ENCODE measurements at regions not wholly inside any gene's neighbourhood (a gene's known extent, or its start where the extent isn't known, plus 50 kb on each side); places are given as distances from the start of the nearest gene placed in this dataset.

GRCh38 chr12:61862986-61863385 is 397.2 kb upstream of the USP15 start:
- WGBS, 2 donors = 72 to 76% methylated on average over 2 of the region's 2 CpGs
- no peaks in the 10 kb centered on the region for H3K9me3 ChIP-seq (ENCODE audit: control insufficient read depth in 2 of 2, insufficient read depth in 1 of 2, low read depth in 1 of 2, low read length in 1 of 2)
- no peaks in the 10 kb centered on the region for H3K36me3 ChIP-seq (ENCODE audit: control insufficient read depth in 2 of 2, insufficient read depth in 2 of 2, low read length in 1 of 2)
- H3K4me1 ChIP-seq (ENCODE audit: control insufficient read depth in 2 of 2, insufficient read depth in 2 of 2, low read length in 1 of 2) = no peaks in the 10 kb centered on the region
- no peaks in the 10 kb centered on the region for H3K27me3 ChIP-seq (ENCODE audit: control insufficient read depth in 1 of 2, insufficient read depth in 2 of 2, low read length in 2 of 2)
- H3K27ac ChIP-seq (ENCODE audit: low read depth in 2 of 2, low read length in 1 of 2) = no peak overlapping the region
- H3K4me3 ChIP-seq (ENCODE audit: low read depth in 1 of 2, low read length in 2 of 2) = no peak overlapping the region

GRCh38 chr12:61863811-61864210 is 396.4 kb upstream of the USP15 start:
- Histone ChIP-seq H3K4me3 (ENCODE audit: low read depth in 1 of 2, low read length in 2 of 2) (no peak overlapping the region), H3K27ac (ENCODE audit: low read depth in 2 of 2, low read length in 1 of 2) (no peak overlapping the region), H3K27me3 (ENCODE audit: control insufficient read depth in 1 of 2, insufficient read depth in 2 of 2, low read length in 2 of 2) (no peaks in the 10 kb centered on the region), H3K4me1 (ENCODE audit: control insufficient read depth in 2 of 2, insufficient read depth in 2 of 2, low read length in 1 of 2) (no peaks in the 10 kb centered on the region), H3K36me3 (ENCODE audit: control insufficient read depth in 2 of 2, insufficient read depth in 2 of 2, low read length in 1 of 2) (no peaks in the 10 kb centered on the region), H3K9me3 (ENCODE audit: control insufficient read depth in 2 of 2, insufficient read depth in 1 of 2, low read depth in 1 of 2, low read length in 1 of 2) (no peaks in the 10 kb centered on the region)
- WGBS, 2 donors = 65 to 71% methylated on average over 6 of the region's 6 CpGs

- Histone ChIP-seq H3K9me3 (ENCODE audit: control insufficient read depth in 2 of 2, insufficient read depth in 1 of 2, low read depth in 1 of 2, low read length in 1 of 2) (no peaks in the 10 kb centered on the region), H3K4me1 (ENCODE audit: control insufficient read depth in 2 of 2, insufficient read depth in 2 of 2, low read length in 1 of 2) (no peaks in the 10 kb centered on the region), H3K4me3 (ENCODE audit: low read depth in 1 of 2, low read length in 2 of 2) (no peak overlapping the region), H3K27me3 (ENCODE audit: control insufficient read depth in 1 of 2, insufficient read depth in 2 of 2, low read length in 2 of 2) (no peaks in the 10 kb centered on the region), H3K36me3 (ENCODE audit: control insufficient read depth in 2 of 2, insufficient read depth in 2 of 2, low read length in 1 of 2) (no peaks in the 10 kb centered on the region), H3K27ac (ENCODE audit: low read depth in 2 of 2, low read length in 1 of 2) (no peak overlapping the region)
- 91 to 98% methylated on average over 2 of the region's 2 CpGs for WGBS, 2 donors
These were observed 390.4 kb upstream of the USP15 start for GRCh38 chr12:61869796-61870195.

GRCh38 chr12:61870658-61871484 is 389.3 kb upstream of the USP15 start:
- Histone ChIP-seq H3K36me3 (ENCODE audit: control insufficient read depth in 2 of 2, insufficient read depth in 2 of 2, low read length in 1 of 2) (no peaks in the 10 kb centered on the region), H3K27me3 (ENCODE audit: control insufficient read depth in 1 of 2, insufficient read depth in 2 of 2, low read length in 2 of 2) (no peaks in the 10 kb centered on the region), H3K9me3 (ENCODE audit: control insufficient read depth in 2 of 2, insufficient read depth in 1 of 2, low read depth in 1 of 2, low read length in 1 of 2) (no peaks in the 10 kb centered on the region), H3K4me3 (ENCODE audit: low read depth in 1 of 2, low read length in 2 of 2) (no peak overlapping the region), H3K4me1 (ENCODE audit: control insufficient read depth in 2 of 2, insufficient read depth in 2 of 2, low read length in 1 of 2) (no peaks in the 10 kb centered on the region), H3K27ac (ENCODE audit: low read depth in 2 of 2, low read length in 1 of 2) (no peak overlapping the region)
- WGBS, 2 donors = 63 to 71% methylated on average over 3 of the region's 3 CpGs

- Histone ChIP-seq H3K27ac (ENCODE audit: low read depth in 2 of 2, low read length in 1 of 2) (no peak overlapping the region), H3K4me3 (ENCODE audit: low read depth in 1 of 2, low read length in 2 of 2) (no peak overlapping the region), H3K4me1 (ENCODE audit: control insufficient read depth in 2 of 2, insufficient read depth in 2 of 2, low read length in 1 of 2) (no peaks in the 10 kb centered on the region), H3K36me3 (ENCODE audit: control insufficient read depth in 2 of 2, insufficient read depth in 2 of 2, low read length in 1 of 2) (no peaks in the 10 kb centered on the region), H3K27me3 (ENCODE audit: control insufficient read depth in 1 of 2, insufficient read depth in 2 of 2, low read length in 2 of 2) (no peaks in the 10 kb centered on the region), H3K9me3 (ENCODE audit: control insufficient read depth in 2 of 2, insufficient read depth in 1 of 2, low read depth in 1 of 2, low read length in 1 of 2) (no peaks in the 10 kb centered on the region)
- 80 to 84% methylated on average over 5 of the region's 5 CpGs for WGBS, 2 donors
These were observed 388.8 kb upstream of the USP15 start for GRCh38 chr12:61871485-61871810.

GRCh38 chr12:61879229-61879628 is 381.0 kb upstream of the USP15 start:
- no peaks in the 10 kb centered on the region for H3K27me3 ChIP-seq (ENCODE audit: control insufficient read depth in 1 of 2, insufficient read depth in 2 of 2, low read length in 2 of 2)
- no peak overlapping the region for H3K27ac ChIP-seq (ENCODE audit: low read depth in 2 of 2, low read length in 1 of 2)
- H3K4me1 ChIP-seq (ENCODE audit: control insufficient read depth in 2 of 2, insufficient read depth in 2 of 2, low read length in 1 of 2) = no peaks in the 10 kb centered on the region
- no peaks in the 10 kb centered on the region for H3K36me3 ChIP-seq (ENCODE audit: control insufficient read depth in 2 of 2, insufficient read depth in 2 of 2, low read length in 1 of 2)
- H3K9me3 ChIP-seq (ENCODE audit: control insufficient read depth in 2 of 2, insufficient read depth in 1 of 2, low read depth in 1 of 2, low read length in 1 of 2) = peaks cover 0 to 6% of the 10 kb centered on the region in 2 donors
- no peak overlapping the region for H3K4me3 ChIP-seq (ENCODE audit: low read depth in 1 of 2, low read length in 2 of 2)
- 87 to 88% methylated on average over 9 of the region's 9 CpGs for WGBS, 2 donors

- Histone ChIP-seq H3K27ac (ENCODE audit: low read depth in 2 of 2, low read length in 1 of 2) (no peak overlapping the region), H3K9me3 (ENCODE audit: control insufficient read depth in 2 of 2, insufficient read depth in 1 of 2, low read depth in 1 of 2, low read length in 1 of 2) (peaks cover 0 to 6% of the 10 kb centered on the region in 2 donors), H3K4me1 (ENCODE audit: control insufficient read depth in 2 of 2, insufficient read depth in 2 of 2, low read length in 1 of 2) (no peaks in the 10 kb centered on the region), H3K27me3 (ENCODE audit: control insufficient read depth in 1 of 2, insufficient read depth in 2 of 2, low read length in 2 of 2) (no peaks in the 10 kb centered on the region), H3K4me3 (ENCODE audit: low read depth in 1 of 2, low read length in 2 of 2) (no peak overlapping the region), H3K36me3 (ENCODE audit: control insufficient read depth in 2 of 2, insufficient read depth in 2 of 2, low read length in 1 of 2) (no peaks in the 10 kb centered on the region)
- 76 to 83% methylated on average over 7 of the region's 7 CpGs for WGBS, 2 donors
These were observed 380.0 kb upstream of the USP15 start for GRCh38 chr12:61880186-61880585.

- H3K4me3 ChIP-seq (ENCODE audit: low read depth in 1 of 2, low read length in 2 of 2) = no peak overlapping the region
- whole genome bisulfite sequencing, 2 donors = 38 to 48% methylated on average over 1 of the region's 1 CpG
These were observed 368.6 kb upstream of the USP15 start for GRCh38 chr12:61891632-61892031.

GRCh38 chr12:61894168-61894567 is 366.0 kb upstream of the USP15 start:
- H3K4me3 ChIP-seq (ENCODE audit: low read depth in 1 of 2, low read length in 2 of 2) = no peak overlapping the region
- H3K36me3 ChIP-seq (ENCODE audit: control insufficient read depth in 2 of 2, insufficient read depth in 2 of 2, low read length in 1 of 2) = no peaks in the 10 kb centered on the region
- 59 to 79% methylated on average over 1 of the region's 1 CpG for WGBS, 2 donors
- no peaks in the 10 kb centered on the region for H3K27me3 ChIP-seq (ENCODE audit: control insufficient read depth in 1 of 2, insufficient read depth in 2 of 2, low read length in 2 of 2)
- no peak overlapping the region for H3K27ac ChIP-seq (ENCODE audit: low read depth in 2 of 2, low read length in 1 of 2)
- H3K9me3 ChIP-seq (ENCODE audit: control insufficient read depth in 2 of 2, insufficient read depth in 1 of 2, low read depth in 1 of 2, low read length in 1 of 2) = peaks cover 0 to 4% of the 10 kb centered on the region in 2 donors
- no peaks in the 10 kb centered on the region for H3K4me1 ChIP-seq (ENCODE audit: control insufficient read depth in 2 of 2, insufficient read depth in 2 of 2, low read length in 1 of 2)

More at GRCh38 chr12:61891632-61892031, 368.6 kb upstream of the USP15 start:
- no peaks in the 10 kb centered on the region for H3K9me3 ChIP-seq (ENCODE audit: control insufficient read depth in 2 of 2, insufficient read depth in 1 of 2, low read depth in 1 of 2, low read length in 1 of 2)
- no peaks in the 10 kb centered on the region for H3K4me1 ChIP-seq (ENCODE audit: control insufficient read depth in 2 of 2, insufficient read depth in 2 of 2, low read length in 1 of 2)
- no peaks in the 10 kb centered on the region for H3K36me3 ChIP-seq (ENCODE audit: control insufficient read depth in 2 of 2, insufficient read depth in 2 of 2, low read length in 1 of 2)
- H3K27ac ChIP-seq (ENCODE audit: low read depth in 2 of 2, low read length in 1 of 2) = no peak overlapping the region
- no peaks in the 10 kb centered on the region for H3K27me3 ChIP-seq (ENCODE audit: control insufficient read depth in 1 of 2, insufficient read depth in 2 of 2, low read length in 2 of 2)

GRCh38 chr12:61896436-61896835 is 363.8 kb upstream of the USP15 start:
- H3K4me1 ChIP-seq (ENCODE audit: control insufficient read depth in 2 of 2, insufficient read depth in 2 of 2, low read length in 1 of 2) = no peaks in the 10 kb centered on the region

More at GRCh38 chr12:61896436-61896835, 363.8 kb upstream of the USP15 start:
- Histone ChIP-seq H3K27me3 (ENCODE audit: control insufficient read depth in 1 of 2, insufficient read depth in 2 of 2, low read length in 2 of 2) (no peaks in the 10 kb centered on the region), H3K36me3 (ENCODE audit: control insufficient read depth in 2 of 2, insufficient read depth in 2 of 2, low read length in 1 of 2) (no peaks in the 10 kb centered on the region), H3K9me3 (ENCODE audit: control insufficient read depth in 2 of 2, insufficient read depth in 1 of 2, low read depth in 1 of 2, low read length in 1 of 2) (peaks cover 0 to 4% of the 10 kb centered on the region in 2 donors), H3K4me3 (ENCODE audit: low read depth in 1 of 2, low read length in 2 of 2) (no peak overlapping the region), H3K27ac (ENCODE audit: low read depth in 2 of 2, low read length in 1 of 2) (no peak overlapping the region)
